GM21717 (cell line): ENCODE measurements at regions not wholly inside any gene's neighbourhood (a gene's known extent, or its start where the extent isn't known, plus 50 kb on each side); places are given as distances from the start of the nearest gene placed in this dataset.
"Not testable (repeated sequence)": the region's sequence is repeated elsewhere in the genome, so short reads cannot be mapped to it uniquely, and the experiment has no call there.

Experiments used
- ATAC-seq: cut with Tn5 transposase; IDR thresholded peaks from one replicate; pipeline ENCODE4 v1.9.1; 2021; ENCODE audit warnings: mild to moderate bottlenecking, moderate library complexity; ENCODE audit not compliant: unreplicated experiment

GRCh38 chr6:40888456-40888990 lies 150.5 kb downstream of the UNC5CL start:
- no peak for ATAC-seq

GRCh38 chr6:40887792-40888340 lies 151.2 kb downstream of the UNC5CL start:
- no peak for ATAC-seq

GRCh38 chr6:40887079-40887791 lies 151.8 kb downstream of the UNC5CL start:
- no peak for ATAC-seq

- no peak for ATAC-seq
Measured at GRCh38 chr6:40885139-40885774, 153.8 kb downstream of the UNC5CL start.

GRCh38 chr6:40882323-40882997 lies 156.6 kb downstream of the UNC5CL start:
- no peak for ATAC-seq

- ATAC-seq = no peak
Measured at GRCh38 chr6:40881501-40881900, 157.5 kb downstream of the UNC5CL start.

GRCh38 chr6:40880906-40881305 lies 158.1 kb downstream of the UNC5CL start:
- no peak for ATAC-seq

GRCh38 chr6:40879169-40879568 lies 159.9 kb downstream of the UNC5CL start:
- no peak for ATAC-seq

GRCh38 chr6:40877362-40877761 lies 161.7 kb downstream of the UNC5CL start:
- ATAC-seq = no peak

GRCh38 chr6:40876336-40876735 lies 162.7 kb downstream of the UNC5CL start:
- no peak for ATAC-seq

- no peak for ATAC-seq
Measured at GRCh38 chr6:40874495-40874894, 164.5 kb downstream of the UNC5CL start.

GRCh38 chr6:40871424-40871823 lies 167.6 kb downstream of the UNC5CL start:
- no peak for ATAC-seq

- ATAC-seq = not testable (repeated sequence)
Measured at GRCh38 chr6:40868089-40868865, 170.7 kb downstream of the UNC5CL start.

GRCh38 chr6:40867527-40867926 lies 171.5 kb downstream of the UNC5CL start:
- not testable (repeated sequence) for ATAC-seq

GRCh38 chr6:40865259-40865658 lies 173.8 kb downstream of the UNC5CL start:
- ATAC-seq = not testable (repeated sequence)

- no peak for ATAC-seq
Measured at GRCh38 chr6:40860443-40860842, 178.6 kb downstream of the UNC5CL start.

- no peak for ATAC-seq
Measured at GRCh38 chr6:40856271-40856670, 182.8 kb downstream of the UNC5CL start.

- no peak for ATAC-seq
Measured at GRCh38 chr6:40855168-40855880, 183.7 kb downstream of the UNC5CL start.

- ATAC-seq = no peak
Measured at GRCh38 chr6:40854592-40854991, 184.4 kb downstream of the UNC5CL start.

- no peak for ATAC-seq
Measured at GRCh38 chr6:40852779-40853373, 186.1 kb downstream of the UNC5CL start.
